Gastrocnemius medialis (tissue), 4 donors: ENCODE measurements at regions not wholly inside any gene's neighbourhood (a gene's known extent, or its start where the extent isn't known, plus 50 kb on each side); places are given as distances from the start of the nearest gene placed in this dataset.

Source experiments
- POLR2A ChIP-seq, 2 donors: fragments of 450-650 bp; IDR thresholded peaks; one replicate each; pipeline ENCODE4 v1.6.1; 2017; ENCODE audit warnings: antibody characterized with exemption in 2 of 2, mild to moderate bottlenecking in 2 of 2, moderate library complexity in 2 of 2
- TF ChIP-seq, protein P1 (sequence below), 5 experiments: fragments of 450-650 bp in 3 of 5; fragments of 200-600 bp in 2 of 5; sonication (generic) in 2 of 5; IDR thresholded peaks in 4 of 5; conservative IDR thresholded peaks in 1 of 5; 1 replicate in 4 of 5; 2 replicates in 1 of 5; pipeline ENCODE4 v1.5.1; 2016 to 2019; ENCODE audit warnings: antibody characterized with exemption in 5 of 5, mild to moderate bottlenecking in 3 of 5, moderate library complexity in 3 of 5

DNA sequence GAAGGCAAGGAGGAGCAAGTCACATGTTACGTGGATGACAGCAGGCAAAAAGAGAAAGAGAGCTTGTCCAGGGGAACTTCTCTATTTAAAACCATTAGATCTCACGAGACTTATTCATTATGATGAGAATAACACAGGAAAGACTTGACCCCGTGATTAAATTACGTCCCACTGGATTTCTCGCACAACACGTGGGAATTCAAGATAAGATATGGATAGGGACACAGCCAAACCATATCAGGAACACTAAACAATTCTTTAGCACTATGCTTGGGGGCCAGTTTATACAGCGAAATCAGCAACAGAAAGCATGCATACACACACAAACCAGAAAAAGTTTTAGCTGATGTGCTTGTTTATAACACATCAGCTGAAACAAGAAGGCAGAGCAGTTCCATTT, 704.2 kb downstream of the OTOL1 start:
- TF ChIP-seq, protein P1, sequence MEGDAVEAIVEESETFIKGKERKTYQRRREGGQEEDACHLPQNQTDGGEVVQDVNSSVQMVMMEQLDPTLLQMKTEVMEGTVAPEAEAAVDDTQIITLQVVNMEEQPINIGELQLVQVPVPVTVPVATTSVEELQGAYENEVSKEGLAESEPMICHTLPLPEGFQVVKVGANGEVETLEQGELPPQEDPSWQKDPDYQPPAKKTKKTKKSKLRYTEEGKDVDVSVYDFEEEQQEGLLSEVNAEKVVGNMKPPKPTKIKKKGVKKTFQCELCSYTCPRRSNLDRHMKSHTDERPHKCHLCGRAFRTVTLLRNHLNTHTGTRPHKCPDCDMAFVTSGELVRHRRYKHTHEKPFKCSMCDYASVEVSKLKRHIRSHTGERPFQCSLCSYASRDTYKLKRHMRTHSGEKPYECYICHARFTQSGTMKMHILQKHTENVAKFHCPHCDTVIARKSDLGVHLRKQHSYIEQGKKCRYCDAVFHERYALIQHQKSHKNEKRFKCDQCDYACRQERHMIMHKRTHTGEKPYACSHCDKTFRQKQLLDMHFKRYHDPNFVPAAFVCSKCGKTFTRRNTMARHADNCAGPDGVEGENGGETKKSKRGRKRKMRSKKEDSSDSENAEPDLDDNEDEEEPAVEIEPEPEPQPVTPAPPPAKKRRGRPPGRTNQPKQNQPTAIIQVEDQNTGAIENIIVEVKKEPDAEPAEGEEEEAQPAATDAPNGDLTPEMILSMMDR (IDR thresholded peaks at IDR 0.05 in 4 of 5, conservative IDR thresholded peaks at IDR 0.05 in 1 of 5) = no peak
- TF ChIP-seq POLR2A (IDR thresholded peaks at IDR 0.05) = no peak
